CD14-positive monocyte (primary cell): ENCODE measurements at regions not wholly inside any gene's neighbourhood (a gene's known extent, or its start where the extent isn't known, plus 50 kb on each side); places are given as distances from the start of the nearest gene placed in this dataset.

Source experiments
- DNase-seq, 3 donors: peaks; one replicate each; pipeline ENCODE4 v3.0.0-alpha.2; 2011 to 2022
- H2AFZ ChIP-seq: 2 replicates; pipeline ENCODE4 v1.6.0; 2012; ENCODE audit warnings: mild to moderate bottlenecking, low read depth, low read length, inconsistent platforms; ENCODE audit not compliant: insufficient read depth, poor library complexity, severe bottlenecking
- H3K27ac ChIP-seq, 2 donors: 1 replicate in 1 of 2; 2 replicates in 1 of 2; pipeline ENCODE4 v1.5.1; 2012 to 2013; ENCODE audit warnings: low read length in 2 of 2, control low read depth in 1 of 2, inconsistent platforms in 1 of 2, low read depth in 1 of 2, mild to moderate bottlenecking in 1 of 2
- H3K27me3 ChIP-seq, 2 donors: one replicate each; pipeline versions ENCODE4 v1.6.0 to v1.6.1; 2011 to 2013; ENCODE audit warnings: low read length in 2 of 2; ENCODE audit not compliant: control insufficient read depth in 2 of 2, insufficient read depth in 2 of 2
- H3K36me3 ChIP-seq, 2 donors: replicated peaks in 1 of 2; 1 replicate in 1 of 2; 2 replicates in 1 of 2; pipeline versions ENCODE4 v1.5.1 to v1.6.1; 2012 to 2013; ENCODE audit warnings: low read length in 2 of 2, control low read depth in 1 of 2, inconsistent platforms in 1 of 2, mild to moderate bottlenecking in 1 of 2; ENCODE audit not compliant: insufficient read depth in 2 of 2, control insufficient read depth in 1 of 2
- H3K4me1 ChIP-seq, 2 donors: 1 replicate in 1 of 2; 2 replicates in 1 of 2; pipeline versions ENCODE4 v1.5.1 to v1.6.1; 2012 to 2013; ENCODE audit warnings: low read length in 2 of 2, control low read depth in 1 of 2, inconsistent platforms in 1 of 2, mild to moderate bottlenecking in 1 of 2, moderate library complexity in 1 of 2; ENCODE audit not compliant: insufficient read depth in 2 of 2, control insufficient read depth in 1 of 2
- H3K4me2 ChIP-seq: replicated peaks from 2 replicates; pipeline ENCODE3; 2012; ENCODE audit warnings: low read length, moderate library complexity, mild to moderate bottlenecking; ENCODE audit not compliant: poor library complexity, severe bottlenecking; ENCODE audit errors: extremely low read depth
- H3K4me3 ChIP-seq, 3 experiments: fragments of 200-600 bp in 1 of 3; sonication (generic) in 1 of 3; replicated peaks in 1 of 3; 1 replicate in 2 of 3; 2 replicates in 1 of 3; pipeline ENCODE4 v1.5.1; 2011 to 2013; ENCODE audit warnings: low read length in 3 of 3, mild to moderate bottlenecking in 3 of 3, control low read depth in 2 of 3, low read depth in 2 of 3, inconsistent platforms in 1 of 3, moderate library complexity in 1 of 3
- H3K79me2 ChIP-seq: 2 replicates; pipeline ENCODE4 v1.6.0; 2012; ENCODE audit warnings: mild to moderate bottlenecking, control low read depth, inconsistent platforms, low read length, moderate library complexity; ENCODE audit not compliant: insufficient read depth
- H3K9ac ChIP-seq: 2 replicates; pipeline ENCODE4 v1.6.0; 2017; ENCODE audit warnings: low read length, mild to moderate bottlenecking; ENCODE audit not compliant: insufficient read depth, poor library complexity, severe bottlenecking
- H3K9me3 ChIP-seq, 2 donors: replicated peaks in 1 of 2; 1 replicate in 1 of 2; 2 replicates in 1 of 2; pipeline versions ENCODE4 v1.5.1 to v1.6.1; 2012 to 2013; ENCODE audit warnings: low read length in 2 of 2, control low read depth in 1 of 2; ENCODE audit not compliant: control insufficient read depth in 1 of 2, insufficient read depth in 1 of 2
- H4K20me1 ChIP-seq: 2 replicates; pipeline ENCODE4 v1.6.0; 2012; ENCODE audit warnings: mild to moderate bottlenecking, low read length, control low read depth, moderate library complexity; ENCODE audit not compliant: insufficient read depth
- H3K27ac Mint-ChIP-seq, 7 donors: one replicate each; pipeline ENCODE4 v1.8.0; 2020; ENCODE audit warnings: mild to moderate bottlenecking in 7 of 7, mixed read lengths in 7 of 7, moderate library complexity in 6 of 7, inconsistent platforms in 2 of 7
- H3K27me3 Mint-ChIP-seq, 3 donors: one replicate each; pipeline ENCODE4 v1.8.0; 2021 to 2022; ENCODE audit warnings: low read depth in 3 of 3, mild to moderate bottlenecking in 3 of 3, mixed read lengths in 3 of 3, moderate library complexity in 3 of 3, inconsistent platforms in 1 of 3
- H3K36me3 Mint-ChIP-seq, 2 donors: one replicate each; pipeline ENCODE4 v1.8.0; 2020; ENCODE audit warnings: mixed read lengths in 2 of 2, inconsistent platforms in 1 of 2, mild to moderate bottlenecking in 1 of 2
- H3K4me1 Mint-ChIP-seq: one replicate; pipeline ENCODE4 v1.8.0; 2020; ENCODE audit warnings: mild to moderate bottlenecking, mixed read lengths
- H3K4me3 Mint-ChIP-seq, 2 donors: one replicate each; pipeline ENCODE4 v1.8.0; 2020; ENCODE audit warnings: mild to moderate bottlenecking in 2 of 2, mixed read lengths in 2 of 2, moderate library complexity in 1 of 2
- H3K9me3 Mint-ChIP-seq, 7 donors: one replicate each; pipeline ENCODE4 v1.8.0; 2020 to 2022; ENCODE audit warnings: mixed read lengths in 7 of 7, mild to moderate bottlenecking in 6 of 7, moderate library complexity in 6 of 7, inconsistent platforms in 2 of 7
- WGBS: methylation state at CpG from one replicate; pipeline ENCODE4 v1.1.5; 2013; ENCODE audit warnings: missing lambda C conversion rate; ENCODE audit not compliant: insufficient coverage; 5-methylcytosine and 5-hydroxymethylcytosine counted together
- intact Hi-C, 2 donors: fragments of 100-400 bp; cut with micrococcal nuclease; formaldehyde crosslinking; loops; one replicate each; pipeline versions ENCODE4 v1.15.0 to v1.15.1; 2023
- TF ChIP-seq, protein P1 (sequence below): fragments of 200-600 bp; IDR thresholded peaks from one replicate; pipeline ENCODE4 v1.8.0; 2022; ENCODE audit warnings: antibody characterized with exemption, mild to moderate bottlenecking

DNA sequence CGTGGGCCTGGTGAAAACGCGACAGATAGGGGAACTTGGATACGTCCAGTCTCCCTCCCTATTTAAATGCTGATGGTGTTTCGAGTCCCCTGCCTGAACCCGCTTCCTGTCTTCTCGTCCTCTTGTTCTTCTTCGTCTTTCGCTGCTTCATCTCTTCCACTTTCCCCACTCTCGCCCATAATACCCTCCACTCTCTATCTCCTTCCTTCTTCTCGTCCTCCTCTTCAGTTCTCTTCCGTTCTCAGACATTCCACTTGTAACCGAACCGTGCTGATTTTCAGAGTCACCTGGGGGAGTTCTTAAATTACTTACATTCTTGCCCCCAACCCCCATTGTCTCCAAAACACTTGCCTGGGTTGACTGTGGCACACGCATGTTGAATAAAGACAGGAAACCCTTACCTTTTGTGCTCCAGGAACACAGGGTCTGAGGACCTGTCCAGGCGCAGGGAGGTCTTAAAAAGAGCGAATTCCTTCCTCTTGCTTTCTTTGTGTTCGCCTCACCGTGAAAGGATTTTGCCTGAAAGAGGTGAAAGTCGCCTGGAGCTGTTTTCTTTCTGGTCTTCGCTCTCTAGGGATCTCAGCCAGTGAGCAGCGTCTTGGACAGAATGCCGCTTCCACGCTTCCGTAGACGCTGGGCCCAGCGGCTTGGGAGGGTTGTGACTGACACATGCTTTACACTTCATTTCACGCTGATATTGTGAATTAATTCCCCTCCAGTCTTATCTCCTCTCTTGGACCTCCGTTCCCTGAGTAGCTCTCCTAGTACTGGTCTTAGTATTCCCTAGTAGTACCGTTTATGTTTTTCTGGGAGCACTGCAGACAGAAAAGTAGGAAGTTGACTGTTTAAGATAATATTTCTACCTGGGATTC, 184.0 kb downstream of the GPX5 start:
- peaks cover 6% of the 10 kb centered on the region for H3K4me1 Mint-ChIP-seq
- Histone ChIP-seq H3K79me2 (no peaks in the 10 kb centered on the region), H3K36me3 (no peaks in the 10 kb centered on the region), H3K4me2 (no peak overlapping the region), H2AFZ (no peak overlapping the region), H3K4me1 (no peaks in the 10 kb centered on the region), H3K9me3 (peaks cover 29 to 48% of the 10 kb centered on the region in 2 donors), H3K4me3 (no peak overlapping the region), H3K27me3 (peaks cover 24 to 34% of the 10 kb centered on the region in 2 donors), H4K20me1 (no peaks in the 10 kb centered on the region), H3K27ac (no peak overlapping the region), H3K9ac (no peak overlapping the region)
- H3K9me3 Mint-ChIP-seq: peaks cover 22 to 51% (median 46%) of the 10 kb centered on the region in 7 donors
- peaks cover 0 to 3% of the 10 kb centered on the region in 2 donors for H3K36me3 Mint-ChIP-seq
- 6% methylated on average over 18 of the region's 30 CpGs for WGBS
- intact Hi-C loops: no loop called here
- H3K27me3 Mint-ChIP-seq: peaks cover 33 to 45% (median 41%) of the 10 kb centered on the region in 3 donors
- peak overlapping the region in 1 of 2 donors; percentile 52 for H3K4me3 Mint-ChIP-seq
- DNase-seq: no peak
- peak overlapping the region in 1 of 7 donors; percentile 12 for H3K27ac Mint-ChIP-seq
- TF ChIP-seq, protein P1, sequence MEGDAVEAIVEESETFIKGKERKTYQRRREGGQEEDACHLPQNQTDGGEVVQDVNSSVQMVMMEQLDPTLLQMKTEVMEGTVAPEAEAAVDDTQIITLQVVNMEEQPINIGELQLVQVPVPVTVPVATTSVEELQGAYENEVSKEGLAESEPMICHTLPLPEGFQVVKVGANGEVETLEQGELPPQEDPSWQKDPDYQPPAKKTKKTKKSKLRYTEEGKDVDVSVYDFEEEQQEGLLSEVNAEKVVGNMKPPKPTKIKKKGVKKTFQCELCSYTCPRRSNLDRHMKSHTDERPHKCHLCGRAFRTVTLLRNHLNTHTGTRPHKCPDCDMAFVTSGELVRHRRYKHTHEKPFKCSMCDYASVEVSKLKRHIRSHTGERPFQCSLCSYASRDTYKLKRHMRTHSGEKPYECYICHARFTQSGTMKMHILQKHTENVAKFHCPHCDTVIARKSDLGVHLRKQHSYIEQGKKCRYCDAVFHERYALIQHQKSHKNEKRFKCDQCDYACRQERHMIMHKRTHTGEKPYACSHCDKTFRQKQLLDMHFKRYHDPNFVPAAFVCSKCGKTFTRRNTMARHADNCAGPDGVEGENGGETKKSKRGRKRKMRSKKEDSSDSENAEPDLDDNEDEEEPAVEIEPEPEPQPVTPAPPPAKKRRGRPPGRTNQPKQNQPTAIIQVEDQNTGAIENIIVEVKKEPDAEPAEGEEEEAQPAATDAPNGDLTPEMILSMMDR: no peak

DNA sequence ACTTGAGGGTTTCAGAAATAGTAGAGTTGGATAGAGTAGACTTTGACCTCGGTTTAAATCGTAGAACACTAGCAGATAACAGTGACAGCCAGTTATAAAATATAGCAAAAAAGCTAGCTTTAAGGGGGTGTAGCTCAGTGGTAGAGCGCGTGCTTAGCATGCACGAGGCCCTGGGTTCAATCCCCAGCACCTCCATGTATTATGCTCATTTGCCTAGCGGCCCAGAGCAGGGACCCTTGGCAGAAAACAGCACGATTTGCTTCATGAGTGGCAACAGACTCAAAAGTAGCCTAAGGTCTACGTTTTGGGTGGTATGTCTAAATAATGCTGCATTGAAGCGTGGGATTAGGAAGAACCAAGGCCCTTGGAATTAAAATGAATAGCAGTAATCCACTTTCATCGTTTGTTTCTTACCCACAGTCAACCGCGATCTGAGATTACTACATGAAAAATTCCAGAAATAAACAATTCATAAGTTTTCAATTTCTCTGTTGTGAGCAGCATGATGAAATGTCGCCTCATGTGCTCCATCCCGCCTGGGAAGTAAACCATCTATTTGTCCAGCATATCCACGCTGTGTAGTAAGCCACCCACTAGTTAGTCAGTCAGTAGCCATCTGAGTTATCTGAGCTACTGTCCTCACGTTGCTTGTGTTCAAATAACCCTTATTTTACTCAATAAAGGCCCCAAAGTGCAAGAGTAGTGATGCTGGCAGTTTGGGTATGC, 184.9 kb downstream of the GPX5 start:
- WGBS: 53% methylated on average over 12 of the region's 16 CpGs
- Histone ChIP-seq H4K20me1 (no peaks in the 10 kb centered on the region), H2AFZ (no peak overlapping the region), H3K4me2 (no peak overlapping the region), H3K9ac (no peak overlapping the region), H3K36me3 (no peaks in the 10 kb centered on the region), H3K27ac (no peak overlapping the region), H3K4me1 (no peaks in the 10 kb centered on the region), H3K27me3 (peaks cover 24 to 34% of the 10 kb centered on the region in 2 donors), H3K9me3 (peaks cover 29 to 48% of the 10 kb centered on the region in 2 donors), H3K79me2 (no peaks in the 10 kb centered on the region), H3K4me3 (no peak overlapping the region)
- Mint-ChIP-seq H3K9me3 (peaks cover 22 to 48% (median 46%) of the 10 kb centered on the region in 7 donors), H3K27ac (no peak overlapping the region), H3K4me3 (peak overlapping the region in 1 of 2 donors; percentile 52), H3K4me1 (peaks cover 6% of the 10 kb centered on the region), H3K27me3 (peaks cover 33 to 45% (median 45%) of the 10 kb centered on the region in 3 donors), H3K36me3 (peaks cover 0 to 3% of the 10 kb centered on the region in 2 donors)
- intact Hi-C loops: no loop called here
- no peak for DNase-seq
- TF ChIP-seq, protein P1: no peak
